ENCODE measurements at regions not wholly inside any gene's neighbourhood (a gene's known extent, or its start where the extent isn't known, plus 50 kb on each side); places are given as distances from the start of the nearest gene placed in this dataset.

DNA sequence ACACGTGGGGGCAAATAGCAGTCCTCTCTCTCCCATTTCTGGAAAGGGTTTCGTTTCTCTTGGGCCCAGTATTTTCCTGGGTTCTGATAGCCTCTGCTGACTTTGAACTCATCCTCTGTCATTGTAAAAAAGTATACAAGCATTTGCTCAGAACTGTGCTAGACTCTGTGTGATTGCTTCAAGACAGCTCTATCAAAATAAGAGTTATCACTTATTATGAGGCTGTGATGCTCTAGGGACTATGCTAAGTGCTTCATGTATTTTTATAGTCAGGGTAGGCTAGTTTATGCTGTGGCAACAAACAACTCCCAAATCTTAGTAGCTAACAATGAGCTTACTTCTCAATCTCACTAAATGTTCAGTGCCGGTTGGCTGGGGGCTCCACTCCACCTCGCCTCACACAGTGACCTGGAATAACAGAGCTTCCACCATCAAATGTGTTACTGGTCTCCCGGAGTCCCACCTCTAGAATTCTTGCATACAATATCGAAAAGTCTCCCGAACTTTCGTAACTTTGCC lies 110.8 kb upstream of the CDC42EP3 start:
- no peak for TF ChIP-seq POLR2A (IDR thresholded peaks at IDR 0.05)
- TF ChIP-seq POLR2AphosphoS5 (IDR thresholded peaks at IDR 0.05): no peak
- TF ChIP-seq, protein P1, sequence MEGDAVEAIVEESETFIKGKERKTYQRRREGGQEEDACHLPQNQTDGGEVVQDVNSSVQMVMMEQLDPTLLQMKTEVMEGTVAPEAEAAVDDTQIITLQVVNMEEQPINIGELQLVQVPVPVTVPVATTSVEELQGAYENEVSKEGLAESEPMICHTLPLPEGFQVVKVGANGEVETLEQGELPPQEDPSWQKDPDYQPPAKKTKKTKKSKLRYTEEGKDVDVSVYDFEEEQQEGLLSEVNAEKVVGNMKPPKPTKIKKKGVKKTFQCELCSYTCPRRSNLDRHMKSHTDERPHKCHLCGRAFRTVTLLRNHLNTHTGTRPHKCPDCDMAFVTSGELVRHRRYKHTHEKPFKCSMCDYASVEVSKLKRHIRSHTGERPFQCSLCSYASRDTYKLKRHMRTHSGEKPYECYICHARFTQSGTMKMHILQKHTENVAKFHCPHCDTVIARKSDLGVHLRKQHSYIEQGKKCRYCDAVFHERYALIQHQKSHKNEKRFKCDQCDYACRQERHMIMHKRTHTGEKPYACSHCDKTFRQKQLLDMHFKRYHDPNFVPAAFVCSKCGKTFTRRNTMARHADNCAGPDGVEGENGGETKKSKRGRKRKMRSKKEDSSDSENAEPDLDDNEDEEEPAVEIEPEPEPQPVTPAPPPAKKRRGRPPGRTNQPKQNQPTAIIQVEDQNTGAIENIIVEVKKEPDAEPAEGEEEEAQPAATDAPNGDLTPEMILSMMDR (IDR thresholded peaks at IDR 0.05): no peak

Measured in prostate gland (tissue), 2 donors.